ENCODE measurements at regions not wholly inside any gene's neighbourhood (a gene's known extent, or its start where the extent isn't known, plus 50 kb on each side); places are given as distances from the start of the nearest gene placed in this dataset.

DNA sequence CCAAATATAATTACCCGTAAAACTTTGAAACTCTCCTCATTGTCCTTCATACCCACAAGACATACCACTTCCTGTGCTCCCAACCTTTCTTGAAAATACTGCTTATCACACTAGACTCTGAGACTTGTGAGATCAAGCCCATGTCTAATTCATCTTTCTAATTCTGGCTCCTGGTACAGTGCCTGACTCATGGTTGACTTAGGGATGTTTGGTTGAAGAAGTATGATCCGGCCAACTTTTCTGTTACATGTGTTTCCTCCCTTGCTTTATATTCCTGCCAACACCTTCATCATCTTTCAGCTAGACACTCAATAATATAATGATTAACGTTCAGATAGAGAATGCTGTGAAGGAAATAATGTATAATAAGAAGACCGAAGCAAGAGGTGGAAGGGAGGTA lies 58.2 kb downstream of the MEX3B start:
- Histone ChIP-seq H3K4me3 (ENCODE audit: low read depth, low read length) (no peak overlapping the region), H3K9me3 (ENCODE audit: control insufficient read depth, insufficient read depth, low read length) (peaks cover 4% of the 10 kb centered on the region), H3K27me3 (ENCODE audit: control insufficient read depth, insufficient read depth, low read length) (no peaks in the 10 kb centered on the region), H3K4me1 (ENCODE audit: control insufficient read depth, insufficient read depth, low read length) (no peaks in the 10 kb centered on the region), H3K27ac (ENCODE audit: low read depth, low read length) (no peak overlapping the region), H3K36me3 (ENCODE audit: control insufficient read depth, insufficient read depth, low read length) (no peaks in the 10 kb centered on the region)
- no peak for DNase-seq (ENCODE audit: low read depth in 4 of 6, low spot score in 6 of 6)
- WGBS (ENCODE audit: insufficient coverage) = 88% methylated on average over 2 of the region's 4 CpGs

DNA sequence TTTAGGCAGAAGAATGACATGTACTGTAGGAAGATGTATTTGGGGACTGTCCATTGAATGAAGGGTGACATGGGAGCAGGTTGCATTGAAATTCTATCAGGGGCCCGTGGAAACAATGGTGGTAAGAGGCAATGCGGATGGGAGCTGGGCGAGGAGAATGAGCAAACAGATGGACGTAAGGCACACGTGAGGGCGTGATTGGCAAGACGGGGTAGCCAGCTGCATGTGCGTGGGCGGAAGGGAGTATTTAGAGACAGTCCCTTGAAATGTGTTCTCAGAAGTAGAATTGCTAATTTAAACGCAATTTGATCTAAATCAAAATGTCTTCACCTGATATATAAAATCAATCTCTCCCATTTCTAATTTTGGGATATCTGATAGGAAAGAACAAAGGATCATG lies 62.3 kb downstream of the MEX3B start:
- DNase-seq (ENCODE audit: low read depth in 4 of 6, low spot score in 6 of 6) = no peak
- WGBS (ENCODE audit: insufficient coverage) = 92% methylated on average over 7 of the region's 10 CpGs
- H3K27me3 ChIP-seq (ENCODE audit: control insufficient read depth, insufficient read depth, low read length) = no peaks in the 10 kb centered on the region
- H3K4me3 ChIP-seq (ENCODE audit: low read depth, low read length) = no peak overlapping the region
- no peaks in the 10 kb centered on the region for H3K9me3 ChIP-seq (ENCODE audit: control insufficient read depth, insufficient read depth, low read length)
- H3K4me1 ChIP-seq (ENCODE audit: control insufficient read depth, insufficient read depth, low read length) = no peaks in the 10 kb centered on the region
- H3K27ac ChIP-seq (ENCODE audit: low read depth, low read length) = no peak overlapping the region
- no peaks in the 10 kb centered on the region for H3K36me3 ChIP-seq (ENCODE audit: control insufficient read depth, insufficient read depth, low read length)

DNA sequence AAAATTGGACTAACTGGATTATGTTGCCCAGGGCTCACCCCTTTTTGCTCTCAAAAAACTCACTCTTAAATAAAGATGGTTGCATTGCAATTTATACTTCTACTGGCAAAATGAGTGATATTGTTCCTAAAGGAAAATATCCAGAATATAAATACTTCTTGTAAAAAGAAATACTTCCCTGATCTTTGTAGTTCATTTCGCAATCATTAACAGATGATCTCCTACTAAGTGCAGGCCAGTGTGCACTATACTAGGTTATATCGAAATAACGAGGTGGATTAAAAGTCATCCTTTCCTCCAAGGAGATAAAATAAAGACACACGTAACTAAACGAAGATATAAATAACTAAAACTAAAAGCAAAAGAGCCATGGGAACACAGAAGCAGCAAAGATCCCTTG lies 63.0 kb downstream of the MEX3B start:
- Histone ChIP-seq H3K36me3 (ENCODE audit: control insufficient read depth, insufficient read depth, low read length) (no peaks in the 10 kb centered on the region), H3K9me3 (ENCODE audit: control insufficient read depth, insufficient read depth, low read length) (peaks cover 2% of the 10 kb centered on the region), H3K27me3 (ENCODE audit: control insufficient read depth, insufficient read depth, low read length) (no peaks in the 10 kb centered on the region), H3K27ac (ENCODE audit: low read depth, low read length) (no peak overlapping the region), H3K4me3 (ENCODE audit: low read depth, low read length) (no peak overlapping the region), H3K4me1 (ENCODE audit: control insufficient read depth, insufficient read depth, low read length) (no peaks in the 10 kb centered on the region)
- 100% methylated on average over 3 of the region's 5 CpGs for WGBS (ENCODE audit: insufficient coverage)
- DNase-seq (ENCODE audit: low read depth in 4 of 6, low spot score in 6 of 6) = no peak

DNA sequence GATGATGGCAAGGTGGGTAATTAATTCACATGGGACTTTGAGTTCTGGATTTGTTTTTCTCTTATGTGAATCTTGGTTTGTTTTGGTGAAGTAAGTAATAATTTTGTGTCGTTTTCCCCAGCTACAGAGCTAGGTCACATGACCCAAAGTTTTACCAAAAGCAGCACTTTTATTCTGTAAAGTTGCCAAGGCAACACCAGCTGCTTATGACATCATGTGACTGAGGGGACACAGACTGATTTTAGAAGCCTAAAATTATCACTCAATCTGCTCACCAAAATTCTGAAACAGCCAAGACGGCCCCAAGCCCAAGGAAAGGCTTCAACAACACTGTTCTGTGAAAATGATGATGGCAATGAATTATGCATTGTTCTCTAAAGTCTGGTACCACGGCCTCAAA lies 63.9 kb downstream of the MEX3B start:
- 40% methylated on average over 1 of the region's 3 CpGs for WGBS (ENCODE audit: insufficient coverage)
- Histone ChIP-seq H3K27me3 (ENCODE audit: control insufficient read depth, insufficient read depth, low read length) (no peaks in the 10 kb centered on the region), H3K36me3 (ENCODE audit: control insufficient read depth, insufficient read depth, low read length) (no peaks in the 10 kb centered on the region), H3K4me3 (ENCODE audit: low read depth, low read length) (no peak overlapping the region), H3K4me1 (ENCODE audit: control insufficient read depth, insufficient read depth, low read length) (no peaks in the 10 kb centered on the region), H3K27ac (ENCODE audit: low read depth, low read length) (no peak overlapping the region), H3K9me3 (ENCODE audit: control insufficient read depth, insufficient read depth, low read length) (peaks cover 8% of the 10 kb centered on the region)
- peak in 2 of 6 donors; percentile 12 to 93 for DNase-seq (ENCODE audit: low read depth in 4 of 6, low spot score in 6 of 6)

DNA sequence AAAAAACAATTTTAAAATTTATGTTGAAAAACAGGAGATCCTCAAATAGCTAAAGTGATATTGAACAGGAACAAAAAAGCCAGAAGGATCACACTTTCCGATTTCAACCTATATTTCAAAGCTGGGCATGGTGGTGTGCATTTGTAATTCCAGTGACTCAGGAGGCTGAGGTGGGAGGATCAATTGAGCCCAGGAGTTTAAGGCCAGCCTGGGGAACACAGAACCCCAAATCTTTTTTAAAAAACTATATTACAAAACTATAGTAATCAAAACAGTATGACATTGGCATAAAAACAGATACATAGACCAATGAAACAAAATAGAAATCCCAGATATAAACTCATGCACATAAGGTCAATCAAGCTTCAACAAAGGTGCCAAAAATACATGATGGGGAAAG lies 68.4 kb downstream of the MEX3B start:
- Histone ChIP-seq H3K4me1 (ENCODE audit: control insufficient read depth, insufficient read depth, low read length) (no peaks in the 10 kb centered on the region), H3K4me3 (ENCODE audit: low read depth, low read length) (no peak overlapping the region), H3K27ac (ENCODE audit: low read depth, low read length) (no peak overlapping the region), H3K9me3 (ENCODE audit: control insufficient read depth, insufficient read depth, low read length) (peaks cover 8% of the 10 kb centered on the region), H3K27me3 (ENCODE audit: control insufficient read depth, insufficient read depth, low read length) (no peaks in the 10 kb centered on the region), H3K36me3 (ENCODE audit: control insufficient read depth, insufficient read depth, low read length) (no peaks in the 10 kb centered on the region)
- no peak for DNase-seq (ENCODE audit: low read depth in 4 of 6, low spot score in 6 of 6)
- WGBS (ENCODE audit: insufficient coverage) = no CpG with 5 or more reads among the region's 1 CpG

DNA sequence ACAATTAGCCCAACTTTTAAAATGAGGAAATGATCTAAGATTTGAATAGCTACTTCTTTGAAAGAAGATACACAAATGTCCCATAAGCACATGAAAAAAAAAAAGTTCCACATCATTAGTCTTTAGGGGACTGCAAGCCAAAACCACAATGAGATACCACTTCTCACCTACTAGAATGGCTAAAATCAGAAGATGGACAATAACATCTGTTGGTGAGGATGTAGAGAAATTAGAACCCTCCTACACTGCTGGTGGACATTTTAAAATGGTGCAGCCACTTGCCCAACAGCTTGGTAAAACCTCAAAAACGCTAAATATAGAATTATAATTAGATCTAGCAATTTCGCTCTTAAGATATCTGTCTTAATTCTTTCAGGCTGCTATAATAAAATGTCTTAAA lies 77.1 kb downstream of the MEX3B start:
- Histone ChIP-seq H3K27me3 (ENCODE audit: control insufficient read depth, insufficient read depth, low read length) (no peaks in the 10 kb centered on the region), H3K4me1 (ENCODE audit: control insufficient read depth, insufficient read depth, low read length) (no peaks in the 10 kb centered on the region), H3K4me3 (ENCODE audit: low read depth, low read length) (no peak overlapping the region), H3K36me3 (ENCODE audit: control insufficient read depth, insufficient read depth, low read length) (no peaks in the 10 kb centered on the region), H3K9me3 (ENCODE audit: control insufficient read depth, insufficient read depth, low read length) (no peaks in the 10 kb centered on the region), H3K27ac (ENCODE audit: low read depth, low read length) (no peak overlapping the region)
- DNase-seq (ENCODE audit: low read depth in 4 of 6, low spot score in 6 of 6) = no peak
- WGBS (ENCODE audit: insufficient coverage) = no CpG with 5 or more reads among the region's 2 CpGs

DNA sequence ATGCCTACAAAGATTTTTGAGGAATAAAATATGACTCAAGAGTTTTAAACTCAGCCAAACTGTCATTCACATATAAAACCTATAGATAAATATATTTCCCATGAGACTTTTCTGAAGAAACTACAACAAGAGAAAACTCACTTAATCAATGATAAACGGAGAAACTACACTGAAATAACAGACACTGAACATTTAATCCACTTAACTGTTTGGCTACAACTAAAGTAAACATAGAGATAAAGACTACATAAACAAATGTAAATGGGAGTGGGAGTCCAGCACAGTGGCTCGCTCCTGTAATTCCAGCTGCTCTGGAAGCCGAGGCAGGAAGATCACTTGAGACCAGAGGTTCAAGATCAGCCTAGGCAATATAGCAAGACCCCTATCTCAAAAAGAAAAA lies 79.2 kb downstream of the MEX3B start:
- WGBS (ENCODE audit: insufficient coverage) = no CpG with 5 or more reads among the region's 3 CpGs
- Histone ChIP-seq H3K27ac (ENCODE audit: low read depth, low read length) (no peak overlapping the region), H3K4me1 (ENCODE audit: control insufficient read depth, insufficient read depth, low read length) (no peaks in the 10 kb centered on the region), H3K27me3 (ENCODE audit: control insufficient read depth, insufficient read depth, low read length) (no peaks in the 10 kb centered on the region), H3K4me3 (ENCODE audit: low read depth, low read length) (no peak overlapping the region), H3K36me3 (ENCODE audit: control insufficient read depth, insufficient read depth, low read length) (no peaks in the 10 kb centered on the region), H3K9me3 (ENCODE audit: control insufficient read depth, insufficient read depth, low read length) (no peaks in the 10 kb centered on the region)
- no peak for DNase-seq (ENCODE audit: low read depth in 4 of 6, low spot score in 6 of 6)

DNA sequence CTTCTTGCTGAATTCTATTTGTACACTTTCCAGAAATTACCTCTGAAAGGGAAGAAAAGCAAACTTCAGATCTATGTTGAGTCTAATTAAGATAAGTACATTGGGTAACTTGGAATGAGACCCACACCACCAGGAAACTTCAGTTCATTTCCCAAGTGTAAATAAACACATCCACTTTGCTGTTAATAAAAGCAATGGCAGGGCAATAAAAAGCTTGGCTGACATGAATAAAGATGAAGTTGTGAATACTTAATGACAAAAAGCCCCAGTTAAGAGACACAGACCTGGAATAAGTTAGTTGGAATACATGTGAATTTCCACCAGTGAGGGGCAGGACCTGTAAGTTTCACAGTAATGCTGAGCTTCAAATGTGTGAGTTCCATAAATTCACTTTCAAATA lies 83.3 kb downstream of the MEX3B start:
- Histone ChIP-seq H3K27ac (ENCODE audit: low read depth, low read length) (no peak overlapping the region), H3K9me3 (ENCODE audit: control insufficient read depth, insufficient read depth, low read length) (no peaks in the 10 kb centered on the region), H3K27me3 (ENCODE audit: control insufficient read depth, insufficient read depth, low read length) (no peaks in the 10 kb centered on the region), H3K4me3 (ENCODE audit: low read depth, low read length) (no peak overlapping the region), H3K36me3 (ENCODE audit: control insufficient read depth, insufficient read depth, low read length) (no peaks in the 10 kb centered on the region), H3K4me1 (ENCODE audit: control insufficient read depth, insufficient read depth, low read length) (no peaks in the 10 kb centered on the region)
- peak in 1 of 6 donors; percentile 24 for DNase-seq (ENCODE audit: low read depth in 4 of 6, low spot score in 6 of 6)

DNA sequence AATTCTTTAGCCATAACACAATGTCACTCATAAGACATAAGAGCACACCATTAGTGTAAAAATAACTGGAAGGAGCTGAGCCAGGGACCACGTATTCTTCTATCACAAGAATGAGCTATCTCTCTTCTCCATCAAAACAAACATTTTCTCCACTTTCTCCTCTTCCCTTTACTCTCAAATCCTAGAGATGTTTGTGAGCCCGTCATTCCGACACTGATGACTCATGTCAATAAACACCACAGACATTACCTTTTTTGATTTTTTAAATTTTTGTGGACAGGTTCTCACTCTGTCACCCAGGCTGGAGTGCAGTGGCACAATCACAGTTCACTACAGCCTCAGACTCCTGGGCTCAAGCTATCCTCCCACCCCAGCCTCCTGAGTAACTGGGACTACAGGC lies 86.6 kb downstream of the MEX3B start:
- WGBS (ENCODE audit: insufficient coverage) = 100% methylated on average over 3 of the region's 3 CpGs
- no peak for DNase-seq (ENCODE audit: low read depth in 4 of 6, low spot score in 6 of 6)
- Histone ChIP-seq H3K36me3 (ENCODE audit: control insufficient read depth, insufficient read depth, low read length) (no peaks in the 10 kb centered on the region), H3K27me3 (ENCODE audit: control insufficient read depth, insufficient read depth, low read length) (no peaks in the 10 kb centered on the region), H3K4me3 (ENCODE audit: low read depth, low read length) (no peak overlapping the region), H3K27ac (ENCODE audit: low read depth, low read length) (no peak overlapping the region), H3K4me1 (ENCODE audit: control insufficient read depth, insufficient read depth, low read length) (no peaks in the 10 kb centered on the region), H3K9me3 (ENCODE audit: control insufficient read depth, insufficient read depth, low read length) (no peaks in the 10 kb centered on the region)

DNA sequence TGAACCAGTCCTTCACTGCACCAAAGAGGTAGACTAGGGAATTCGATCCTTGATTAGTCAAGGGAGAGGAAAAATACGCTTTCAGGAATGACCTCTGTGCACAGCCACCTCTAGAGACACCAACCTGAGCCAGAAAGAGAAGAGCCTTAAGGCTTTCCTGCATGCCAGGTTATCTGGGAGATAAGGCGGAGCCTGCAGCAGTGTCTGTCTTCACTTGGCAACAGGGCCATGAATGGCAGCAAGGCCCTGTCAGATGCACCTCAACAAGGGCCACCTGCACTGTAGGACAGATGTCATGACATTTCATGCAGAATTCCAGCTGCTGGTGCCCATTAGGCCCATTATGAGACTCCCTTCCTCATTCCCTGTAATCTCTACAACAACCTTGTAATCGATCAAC lies 88.1 kb downstream of the MEX3B start:
- DNase-seq (ENCODE audit: low read depth in 4 of 6, low spot score in 6 of 6) = no peak
- Histone ChIP-seq H3K27me3 (ENCODE audit: control insufficient read depth, insufficient read depth, low read length) (no peaks in the 10 kb centered on the region), H3K4me3 (ENCODE audit: low read depth, low read length) (no peak overlapping the region), H3K36me3 (ENCODE audit: control insufficient read depth, insufficient read depth, low read length) (no peaks in the 10 kb centered on the region), H3K27ac (ENCODE audit: low read depth, low read length) (no peak overlapping the region), H3K4me1 (ENCODE audit: control insufficient read depth, insufficient read depth, low read length) (no peaks in the 10 kb centered on the region), H3K9me3 (ENCODE audit: control insufficient read depth, insufficient read depth, low read length) (no peaks in the 10 kb centered on the region)
- 96% methylated on average over 3 of the region's 4 CpGs for WGBS (ENCODE audit: insufficient coverage)
